ENCODE measurements at regions not wholly inside any gene's neighbourhood (a gene's known extent, or its start where the extent isn't known, plus 50 kb on each side); places are given as distances from the start of the nearest gene placed in this dataset.

DNA sequence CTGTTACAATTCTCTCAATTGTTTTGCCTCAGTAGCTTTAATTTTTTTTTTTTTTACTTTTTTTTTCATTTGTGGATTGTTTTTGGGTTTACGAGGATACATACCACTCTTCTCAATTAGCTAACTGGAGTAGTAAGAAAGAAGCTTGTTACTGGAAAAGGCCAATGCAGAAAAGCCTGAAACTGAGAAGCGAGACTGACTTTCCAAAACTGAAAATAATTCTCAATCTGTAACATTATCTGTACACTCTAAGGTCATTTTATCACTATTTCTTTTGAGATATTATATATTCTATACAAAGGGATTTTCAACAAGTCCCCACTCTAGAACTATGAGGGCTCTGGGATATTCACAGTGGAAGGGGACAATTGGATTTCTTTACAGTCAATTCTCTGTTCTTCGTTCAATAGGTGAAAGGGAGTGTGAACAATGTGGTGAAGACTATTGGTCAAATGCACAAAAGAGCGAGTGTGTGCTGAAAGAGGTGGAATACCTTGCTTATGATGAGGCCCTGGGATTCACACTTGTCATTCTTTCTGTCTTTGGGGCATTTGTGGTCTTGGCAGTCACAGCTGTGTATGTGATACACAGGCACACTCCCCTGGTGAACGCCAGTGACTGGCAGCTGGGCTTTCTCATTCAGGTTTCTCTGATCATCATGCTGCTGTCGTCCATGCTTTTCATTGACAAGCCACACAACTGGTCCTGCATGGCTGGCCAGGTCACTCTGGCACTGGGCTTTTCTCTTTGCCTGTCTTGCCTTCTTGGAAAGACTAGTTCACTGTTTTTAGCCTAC lies 83.9 kb upstream of the KCNAB1 start:
- Histone ChIP-seq H3K9me2 (replicated peaks; ENCODE audit: insufficient read depth, low read length) (no peaks in the 10 kb centered on the region), H4K20me1 (ENCODE audit: low read depth, low read length) (no peaks in the 10 kb centered on the region), H3F3A (ENCODE audit: insufficient read depth) (no peaks in the 10 kb centered on the region), H3K4me2 (ENCODE audit: low read depth, low read length, poor library complexity, severe bottlenecking) (no peak overlapping the region), H3K36me3 (ENCODE audit: low read length) (no peaks in the 10 kb centered on the region), H3K9me3 (ENCODE audit: insufficient read depth, low read length) (no peaks in the 10 kb centered on the region), H3K27ac (ENCODE audit: low read depth, low read length) (no peak overlapping the region), H3K27me3 (ENCODE audit: low read length) (no peaks in the 10 kb centered on the region), H3K79me2 (ENCODE audit: insufficient read depth, low read length) (no peaks in the 10 kb centered on the region), H2AFZ (ENCODE audit: low read depth, low read length, severe bottlenecking) (no peak overlapping the region), H3K9ac (ENCODE audit: low read length) (no peak overlapping the region), H3K4me3 (ENCODE audit: insufficient read depth, low read length, poor library complexity, severe bottlenecking) (no peak overlapping the region)
- no peak for TF ChIP-seq CTCF (IDR thresholded peaks at IDR 0.05; ENCODE audit: insufficient read depth, low read length, poor library complexity, severe bottlenecking)
- TF ChIP-seq EZH2phosphoT487 (conservative IDR thresholded peaks at IDR 0.05; ENCODE audit: low read length), result no peak

GRCh38 chr3:156037356-156037755 lies 83.0 kb upstream of the KCNAB1 start:
- Histone ChIP-seq H3K4me3 (ENCODE audit: insufficient read depth, low read length, poor library complexity, severe bottlenecking) (no peak overlapping the region), H3K4me2 (ENCODE audit: low read depth, low read length, poor library complexity, severe bottlenecking) (no peak overlapping the region)

GRCh38 chr3:156038869-156039268 lies 81.5 kb upstream of the KCNAB1 start:
- H3K9me3 ChIP-seq (ENCODE audit: insufficient read depth, low read length), result no peaks in the 10 kb centered on the region
- no peaks in the 10 kb centered on the region for H3K36me3 ChIP-seq (ENCODE audit: low read length)
- no peaks in the 10 kb centered on the region for H3K9me2 ChIP-seq (replicated peaks; ENCODE audit: insufficient read depth, low read length)
- H2AFZ ChIP-seq (ENCODE audit: low read depth, low read length, severe bottlenecking), result no peak overlapping the region
- TF ChIP-seq EZH2phosphoT487 (conservative IDR thresholded peaks at IDR 0.05; ENCODE audit: low read length), result no peak
- no peak for TF ChIP-seq CTCF (IDR thresholded peaks at IDR 0.05; ENCODE audit: insufficient read depth, low read length, poor library complexity, severe bottlenecking)
- H3K27ac ChIP-seq (ENCODE audit: low read depth, low read length), result no peak overlapping the region
- no peaks in the 10 kb centered on the region for H3K27me3 ChIP-seq (ENCODE audit: low read length)
- no peak overlapping the region for H3K9ac ChIP-seq (ENCODE audit: low read length)
- no peaks in the 10 kb centered on the region for H3F3A ChIP-seq (ENCODE audit: insufficient read depth)
- H4K20me1 ChIP-seq (ENCODE audit: low read depth, low read length), result no peaks in the 10 kb centered on the region
- H3K79me2 ChIP-seq (ENCODE audit: insufficient read depth, low read length), result no peaks in the 10 kb centered on the region
- no peak overlapping the region for H3K4me2 ChIP-seq (ENCODE audit: low read depth, low read length, poor library complexity, severe bottlenecking)
- H3K4me3 ChIP-seq (ENCODE audit: insufficient read depth, low read length, poor library complexity, severe bottlenecking), result no peak overlapping the region

More at GRCh38 chr3:156037356-156037755, 83.0 kb upstream of the KCNAB1 start:
- Histone ChIP-seq H3K27me3 (ENCODE audit: low read length) (no peaks in the 10 kb centered on the region), H2AFZ (ENCODE audit: low read depth, low read length, severe bottlenecking) (no peak overlapping the region), H4K20me1 (ENCODE audit: low read depth, low read length) (no peaks in the 10 kb centered on the region), H3K36me3 (ENCODE audit: low read length) (no peaks in the 10 kb centered on the region), H3K79me2 (ENCODE audit: insufficient read depth, low read length) (no peaks in the 10 kb centered on the region), H3K27ac (ENCODE audit: low read depth, low read length) (no peak overlapping the region), H3K9ac (ENCODE audit: low read length) (no peak overlapping the region), H3K9me2 (replicated peaks; ENCODE audit: insufficient read depth, low read length) (no peaks in the 10 kb centered on the region), H3F3A (ENCODE audit: insufficient read depth) (no peaks in the 10 kb centered on the region), H3K9me3 (ENCODE audit: insufficient read depth, low read length) (no peaks in the 10 kb centered on the region)
- TF ChIP-seq EZH2phosphoT487 (conservative IDR thresholded peaks at IDR 0.05; ENCODE audit: low read length) (no peak), CTCF (IDR thresholded peaks at IDR 0.05; ENCODE audit: insufficient read depth, low read length, poor library complexity, severe bottlenecking) (no peak)

Measured in SU-DHL-6 (cell line).